ENCODE measurements at regions not wholly inside any gene's neighbourhood (a gene's known extent, or its start where the extent isn't known, plus 50 kb on each side); places are given as distances from the start of the nearest gene placed in this dataset.
"Not testable (repeated sequence)": the region's sequence is repeated elsewhere in the genome, so short reads cannot be mapped to it uniquely, and the experiment has no call there.

DNA sequence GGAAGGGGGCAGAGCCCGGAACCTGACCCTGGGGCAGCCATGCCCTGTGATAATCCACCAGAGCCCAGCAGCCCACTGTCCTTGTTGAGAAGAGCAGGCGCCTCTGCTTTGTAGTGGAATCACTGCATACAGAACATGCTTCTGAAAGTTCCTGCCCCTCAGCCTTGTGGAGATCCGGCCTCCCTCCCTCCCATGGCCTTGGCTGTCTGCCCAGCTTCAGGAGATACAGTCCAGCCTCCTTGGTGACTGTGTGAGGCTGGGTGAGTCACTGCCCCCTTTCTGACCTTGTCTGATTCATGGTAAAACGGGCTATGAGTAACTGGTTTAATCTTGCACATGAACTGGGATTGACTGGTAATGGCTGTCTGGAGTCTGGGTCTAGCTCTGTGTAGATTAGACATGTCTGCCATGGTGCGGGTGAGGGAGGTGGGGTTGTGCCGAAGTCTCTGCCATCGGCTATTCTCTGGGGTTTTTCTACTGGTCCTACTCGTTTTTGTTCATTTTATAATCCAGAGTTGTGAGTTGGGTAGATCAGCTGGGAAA is 144.0 kb upstream of the ZNF469 start:
- H2AFZ ChIP-seq (ENCODE audit: low read depth, low read length); POLR2A ChIA-PET; H3K79me2 ChIP-seq (ENCODE audit: control insufficient read depth, insufficient read depth, low read length); H4K20me1 ChIP-seq (replicated peaks; ENCODE audit: control insufficient read depth, extremely low read depth, insufficient read depth, low read length); H3K9me1 ChIP-seq (replicated peaks; ENCODE audit: control insufficient read depth, extremely low read depth, insufficient read depth, low read length); intact Hi-C loops (cut with micrococcal nuclease); BruUV-seq (replicated peaks); dilution Hi-C loops (cut with MboI; ENCODE audit: extremely low pct_ligation_motif_present, low sequenced_read_pairs); CTCF ChIA-PET; H3K9me3 ChIP-seq (replicated peaks; ENCODE audit: control insufficient read depth, insufficient read depth, low read length); H3K27me3 ChIP-seq (ENCODE audit: control insufficient read depth in 2 of 2, insufficient read depth in 2 of 2, low read length in 2 of 2); H3K4me2 ChIP-seq (ENCODE audit: insufficient read depth, low read length); H3K9ac ChIP-seq (replicated peaks; ENCODE audit: extremely low read depth, insufficient read depth, low read length); H3K36me3 ChIP-seq (ENCODE audit: control insufficient read depth in 2 of 2, extremely low read depth in 1 of 2, insufficient read depth in 2 of 2, low read length in 2 of 2): not testable (repeated sequence)
- TF ChIP-seq GATA2 (IDR thresholded peaks at IDR 0.05; ENCODE audit: insufficient read depth, insufficient read length, low read depth, low read length) (peak; percentile 26), JUN (IDR thresholded peaks at IDR 0.05; ENCODE audit: borderline replicate concordance, insufficient read depth, insufficient read length, low read depth) (peak; percentile 41), POLR2AphosphoS5 (IDR thresholded peaks at IDR 0.05; ENCODE audit: insufficient read depth, low read depth, low read length) (peak; percentile 53), FOS (IDR thresholded peaks at IDR 0.05; ENCODE audit: borderline replicate concordance, insufficient read depth, low read length) (peak; percentile 66)
- peak overlapping the region; percentile 88 for H3K27ac ChIP-seq (ENCODE audit: insufficient read depth, low read depth, low read length)
- FAIRE-seq (peak; percentile 100), DNase-seq (ENCODE audit: low read depth, low spot score) (peak; percentile 98)
- peaks cover 49% of the 10 kb centered on the region for H3K4me1 ChIP-seq (ENCODE audit: control insufficient read depth, extremely low read depth, insufficient read depth, low read length)
- peak overlapping the region in 1 of 3 experiments; percentile 34 for H3K4me3 ChIP-seq (replicated peaks in 1 of 3; ENCODE audit: insufficient read depth in 1 of 3, low read depth in 1 of 3, low read length in 3 of 3)

DNA sequence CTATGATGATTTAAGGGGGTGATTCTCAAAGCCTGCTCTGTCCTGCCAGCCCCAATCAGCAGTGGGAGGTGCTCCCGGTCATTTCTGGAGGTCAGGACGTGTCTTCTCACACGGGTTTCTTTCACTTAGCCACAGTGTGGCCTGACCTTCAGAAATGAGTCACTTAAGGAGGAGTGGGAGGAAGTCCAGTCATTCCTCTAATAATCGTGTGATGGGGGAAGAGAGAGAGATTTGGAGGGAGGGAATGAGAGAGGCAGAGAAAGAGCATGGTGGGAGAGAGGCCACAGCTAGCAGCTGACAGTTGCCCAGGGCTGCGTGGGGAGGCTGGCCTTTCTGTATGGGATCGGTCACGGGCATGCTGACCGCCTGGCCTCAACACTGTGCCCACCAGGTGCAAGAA is 142.6 kb upstream of the ZNF469 start:
- H3K27me3 ChIP-seq (ENCODE audit: control insufficient read depth in 2 of 2, insufficient read depth in 2 of 2, low read length in 2 of 2); H3K79me2 ChIP-seq (ENCODE audit: control insufficient read depth, insufficient read depth, low read length); H3K4me3 ChIP-seq (replicated peaks in 1 of 3; ENCODE audit: insufficient read depth in 1 of 3, low read depth in 1 of 3, low read length in 3 of 3); H3K4me2 ChIP-seq (ENCODE audit: insufficient read depth, low read length); H3K9me1 ChIP-seq (replicated peaks; ENCODE audit: control insufficient read depth, extremely low read depth, insufficient read depth, low read length); CTCF ChIA-PET; dilution Hi-C loops (cut with MboI; ENCODE audit: extremely low pct_ligation_motif_present, low sequenced_read_pairs); H4K20me1 ChIP-seq (replicated peaks; ENCODE audit: control insufficient read depth, extremely low read depth, insufficient read depth, low read length); BruUV-seq (replicated peaks); H2AFZ ChIP-seq (ENCODE audit: low read depth, low read length); POLR2A ChIA-PET; H3K36me3 ChIP-seq (ENCODE audit: control insufficient read depth in 2 of 2, extremely low read depth in 1 of 2, insufficient read depth in 2 of 2, low read length in 2 of 2); H3K9me3 ChIP-seq (replicated peaks; ENCODE audit: control insufficient read depth, insufficient read depth, low read length); H3K9ac ChIP-seq (replicated peaks; ENCODE audit: extremely low read depth, insufficient read depth, low read length): not testable (repeated sequence)
- H3K4me1 ChIP-seq (ENCODE audit: control insufficient read depth, extremely low read depth, insufficient read depth, low read length) = peaks cover 39% of the 10 kb centered on the region
- intact Hi-C loops (cut with micrococcal nuclease) = loop anchor here (10.0 kb wide), 1 partner anchor 45 kb away; no protein-coding TSS in a partner anchor
- TF ChIP-seq JUN (IDR thresholded peaks at IDR 0.05; ENCODE audit: borderline replicate concordance, insufficient read depth, insufficient read length, low read depth) (peak; percentile 58), POLR2AphosphoS5 (IDR thresholded peaks at IDR 0.05; ENCODE audit: insufficient read depth, low read depth, low read length) (peak; percentile 26), FOS (IDR thresholded peaks at IDR 0.05; ENCODE audit: borderline replicate concordance, insufficient read depth, low read length) (peak; percentile 73)
- peak overlapping the region; percentile 24 for H3K27ac ChIP-seq (ENCODE audit: insufficient read depth, low read depth, low read length)
- DNase-seq (ENCODE audit: low read depth, low spot score) = peak; percentile 77
- FAIRE-seq = peak; percentile 100

DNA sequence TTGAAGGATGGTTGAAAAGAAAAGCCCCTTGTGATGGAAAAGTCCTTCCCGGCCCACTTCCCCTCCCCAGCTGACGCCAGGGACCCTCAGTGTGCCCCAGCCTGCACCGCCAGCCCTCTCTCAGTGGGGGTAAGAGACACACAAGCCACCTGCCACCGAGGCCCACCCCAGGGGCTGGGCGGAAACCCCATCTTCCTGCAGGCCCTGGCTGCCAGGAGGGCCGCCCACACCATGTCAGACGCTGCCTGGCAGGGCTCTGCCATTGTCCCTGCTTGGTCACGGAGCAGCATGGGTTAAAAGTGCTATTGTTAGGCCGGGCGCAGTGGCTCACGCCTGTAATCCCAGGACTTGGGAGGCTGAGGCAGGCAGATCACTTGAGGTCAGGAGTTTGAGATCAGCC is 142.0 kb upstream of the ZNF469 start:
- H3K79me2 ChIP-seq (ENCODE audit: control insufficient read depth, insufficient read depth, low read length); BruUV-seq (replicated peaks); H3K9ac ChIP-seq (replicated peaks; ENCODE audit: extremely low read depth, insufficient read depth, low read length); H3K9me1 ChIP-seq (replicated peaks; ENCODE audit: control insufficient read depth, extremely low read depth, insufficient read depth, low read length); DNase-seq (ENCODE audit: low read depth, low spot score); CTCF ChIA-PET; H3K9me3 ChIP-seq (replicated peaks; ENCODE audit: control insufficient read depth, insufficient read depth, low read length); H4K20me1 ChIP-seq (replicated peaks; ENCODE audit: control insufficient read depth, extremely low read depth, insufficient read depth, low read length); H3K36me3 ChIP-seq (ENCODE audit: control insufficient read depth in 2 of 2, extremely low read depth in 1 of 2, insufficient read depth in 2 of 2, low read length in 2 of 2); H2AFZ ChIP-seq (ENCODE audit: low read depth, low read length); FAIRE-seq; H3K4me2 ChIP-seq (ENCODE audit: insufficient read depth, low read length); H3K27me3 ChIP-seq (ENCODE audit: control insufficient read depth in 2 of 2, insufficient read depth in 2 of 2, low read length in 2 of 2); H3K4me3 ChIP-seq (replicated peaks in 1 of 3; ENCODE audit: insufficient read depth in 1 of 3, low read depth in 1 of 3, low read length in 3 of 3); dilution Hi-C loops (cut with MboI; ENCODE audit: extremely low pct_ligation_motif_present, low sequenced_read_pairs); POLR2A ChIA-PET: not testable (repeated sequence)
- H3K4me1 ChIP-seq (ENCODE audit: control insufficient read depth, extremely low read depth, insufficient read depth, low read length) = peaks cover 35% of the 10 kb centered on the region
- intact Hi-C loops (cut with micrococcal nuclease) = loop anchor here (10.0 kb wide), 1 partner anchor 46 kb away; no protein-coding TSS in a partner anchor
- H3K27ac ChIP-seq (ENCODE audit: insufficient read depth, low read depth, low read length) = peak overlapping the region; percentile 24
